ENCODE measurements at regions not wholly inside any gene's neighbourhood (a gene's known extent, or its start where the extent isn't known, plus 50 kb on each side); places are given as distances from the start of the nearest gene placed in this dataset.
"Not testable (repeated sequence)": the region's sequence is repeated elsewhere in the genome, so short reads cannot be mapped to it uniquely, and the experiment has no call there.

GRCh38 chr14:90458536-90458935 is 61.7 kb downstream of the CALM1 start:
- no peak for TF ChIP-seq CTCF (IDR thresholded peaks at IDR 0.05; ENCODE audit: low read depth, low read length, missing control alignments)
- H3K4me3 ChIP-seq (ENCODE audit: low read depth, low read length): no peak overlapping the region
- no peak for DNase-seq (ENCODE audit: low read depth)
- in situ Hi-C loops (cut with HindIII; ENCODE audit: low sequenced_read_pairs): loop anchor here (10.0 kb wide), 1 partner anchor 136 kb away; no protein-coding TSS in a partner anchor

GRCh38 chr14:90460136-90460535 is 63.3 kb downstream of the CALM1 start:
- in situ Hi-C loops (cut with HindIII; ENCODE audit: low sequenced_read_pairs): no loop called here
- no peak for DNase-seq (ENCODE audit: low read depth)
- no peak for TF ChIP-seq CTCF (IDR thresholded peaks at IDR 0.05; ENCODE audit: low read depth, low read length, missing control alignments)
- no peak overlapping the region for H3K4me3 ChIP-seq (ENCODE audit: low read depth, low read length)

- no peak overlapping the region for H3K4me3 ChIP-seq (ENCODE audit: low read depth, low read length)
- DNase-seq (ENCODE audit: low read depth): no peak
- no peak for TF ChIP-seq CTCF (IDR thresholded peaks at IDR 0.05; ENCODE audit: low read depth, low read length, missing control alignments)
- in situ Hi-C loops (cut with HindIII; ENCODE audit: low sequenced_read_pairs): no loop called here
These were observed 64.6 kb downstream of the CALM1 start for GRCh38 chr14:90461425-90461824.

GRCh38 chr14:90464481-90464880 is 67.7 kb downstream of the CALM1 start:
- in situ Hi-C loops (cut with HindIII; ENCODE audit: low sequenced_read_pairs): no loop called here
- no peak for TF ChIP-seq CTCF (IDR thresholded peaks at IDR 0.05; ENCODE audit: low read depth, low read length, missing control alignments)

GRCh38 chr14:90467501-90467900 is 70.7 kb downstream of the CALM1 start:
- in situ Hi-C loops (cut with HindIII; ENCODE audit: low sequenced_read_pairs): no loop called here
- TF ChIP-seq CTCF (IDR thresholded peaks at IDR 0.05; ENCODE audit: low read depth, low read length, missing control alignments): no peak
- no peak overlapping the region for H3K4me3 ChIP-seq (ENCODE audit: low read depth, low read length)
- DNase-seq (ENCODE audit: low read depth): no peak

More at GRCh38 chr14:90464481-90464880, 67.7 kb downstream of the CALM1 start:
- H3K4me3 ChIP-seq (ENCODE audit: low read depth, low read length): no peak overlapping the region
- no peak for DNase-seq (ENCODE audit: low read depth)

GRCh38 chr14:90469416-90469815 is 72.6 kb downstream of the CALM1 start:
- DNase-seq (ENCODE audit: low read depth); in situ Hi-C loops (cut with HindIII; ENCODE audit: low sequenced_read_pairs); H3K4me3 ChIP-seq (ENCODE audit: low read depth, low read length): not testable (repeated sequence)

GRCh38 chr14:90472632-90473031 is 75.8 kb downstream of the CALM1 start:
- no peak for DNase-seq (ENCODE audit: low read depth)
- H3K4me3 ChIP-seq (ENCODE audit: low read depth, low read length): no peak overlapping the region
- no peak for TF ChIP-seq CTCF (IDR thresholded peaks at IDR 0.05; ENCODE audit: low read depth, low read length, missing control alignments)
- in situ Hi-C loops (cut with HindIII; ENCODE audit: low sequenced_read_pairs): no loop called here

Measured in astrocyte of the cerebellum (primary cell).